Ureter (tissue), 1 donor: ENCODE measurements at regions not wholly inside any gene's neighbourhood (a gene's known extent, or its start where the extent isn't known, plus 50 kb on each side); places are given as distances from the start of the nearest gene placed in this dataset.

Source experiments
- DNase-seq: peaks from one replicate; pipeline ENCODE4 v3.0.0-alpha.2; 2020; ENCODE audit warnings: low spot score
- donor health status: DM: yes; HTN: yes; CAD: no.

DNA sequence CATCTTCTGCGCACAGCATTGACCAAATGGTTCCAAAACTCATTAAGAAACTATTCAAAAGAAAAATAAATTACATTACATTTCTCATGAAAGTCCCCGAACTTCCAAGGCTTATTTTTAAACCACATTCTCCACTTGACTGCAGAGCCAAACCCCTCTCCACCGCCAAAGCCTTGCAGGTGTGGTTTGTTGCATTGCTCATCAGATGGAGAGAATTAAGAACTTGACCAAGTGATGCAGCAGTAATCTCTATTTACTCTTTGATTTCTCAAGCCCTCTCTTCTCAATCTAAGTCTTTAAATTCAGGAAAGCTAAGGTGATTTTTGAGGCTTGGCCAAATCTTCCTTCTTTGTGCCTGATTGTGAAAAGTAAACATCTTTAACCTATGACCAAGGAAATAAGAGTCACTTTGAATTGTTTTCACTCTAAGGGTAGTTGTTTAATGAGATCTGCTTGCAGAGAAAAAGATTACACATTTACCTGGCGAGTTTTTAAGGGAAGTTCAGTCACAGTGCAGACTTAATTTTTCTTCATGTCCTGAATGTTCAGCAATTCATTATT lies 290.5 kb upstream of the ITGA1 start:
- no peak for DNase-seq

DNA sequence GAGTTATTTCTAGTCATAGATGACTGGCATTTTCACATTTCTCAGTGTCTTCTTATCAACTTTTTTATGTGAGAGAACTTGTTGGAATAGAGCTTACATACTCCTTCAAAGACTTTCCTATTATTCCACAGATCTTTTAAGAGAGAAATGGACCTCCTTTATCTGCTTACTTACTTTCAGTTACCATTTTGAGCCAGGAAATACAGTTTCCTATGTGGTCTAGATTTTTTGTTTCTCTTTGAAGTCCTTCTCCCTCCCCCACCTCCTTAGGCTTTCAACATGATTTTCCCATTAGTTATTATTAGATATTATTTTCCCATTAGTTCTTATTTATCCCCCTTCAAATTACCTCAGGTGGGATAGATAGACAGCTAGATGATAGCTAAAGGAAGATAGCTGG lies 289.1 kb upstream of the ITGA1 start:
- no peak for DNase-seq

DNA sequence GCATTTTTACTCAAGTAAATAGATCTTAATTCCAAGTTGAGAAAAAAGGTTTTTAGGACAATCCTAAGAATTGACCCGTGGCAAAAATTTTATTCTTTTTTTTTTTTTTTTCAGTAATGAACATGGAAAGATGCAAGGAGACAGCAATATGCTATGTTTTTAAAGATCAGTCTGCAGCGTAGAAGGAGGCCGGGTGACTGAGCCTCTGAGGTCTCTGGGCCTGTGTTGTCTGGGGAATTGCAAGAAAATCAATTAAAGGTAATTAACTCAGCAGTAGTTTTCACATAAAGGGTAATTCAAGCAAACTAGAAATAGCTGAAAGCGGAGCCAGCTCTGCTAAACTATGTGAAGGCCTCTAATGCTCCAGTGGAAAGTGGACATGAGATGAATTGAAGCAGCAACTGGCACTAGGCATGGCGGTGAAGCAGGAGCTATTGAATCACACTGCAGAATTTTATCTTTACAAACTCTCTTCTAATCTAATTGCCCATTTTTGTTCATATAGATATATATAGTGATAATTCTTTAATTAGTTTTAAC lies 285.2 kb upstream of the ITGA1 start:
- DNase-seq, result no peak

DNA sequence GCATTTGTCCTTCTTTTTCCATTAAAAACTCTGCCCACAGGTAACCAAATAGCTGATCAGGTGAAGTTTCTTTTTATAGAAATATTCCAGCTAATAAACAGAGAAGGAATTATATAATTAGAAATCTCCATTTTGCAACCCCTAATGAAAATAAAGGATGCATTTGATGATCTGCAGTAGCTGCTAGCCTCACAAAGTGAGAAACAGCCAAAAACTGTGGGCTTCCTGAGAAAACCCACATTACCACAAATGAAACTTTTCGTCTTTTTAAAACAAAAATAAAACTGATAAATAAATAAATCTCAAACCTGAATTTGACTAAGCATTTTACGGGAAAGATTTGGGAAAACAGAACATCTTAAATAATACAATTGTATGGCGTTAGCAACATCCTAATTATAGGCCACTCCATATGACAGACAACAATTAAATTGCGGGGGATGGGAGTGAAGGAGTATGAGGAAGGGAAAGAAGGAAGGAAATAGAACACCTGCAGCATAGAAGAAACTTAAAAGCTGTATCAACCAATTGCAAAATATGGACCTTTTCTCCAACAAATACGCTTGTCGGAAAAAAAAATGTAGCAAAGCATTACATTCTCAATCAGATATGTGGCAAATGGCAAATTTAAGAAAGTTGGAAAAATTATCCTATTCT lies 283.0 kb upstream of the ITGA1 start:
- no peak for DNase-seq

DNA sequence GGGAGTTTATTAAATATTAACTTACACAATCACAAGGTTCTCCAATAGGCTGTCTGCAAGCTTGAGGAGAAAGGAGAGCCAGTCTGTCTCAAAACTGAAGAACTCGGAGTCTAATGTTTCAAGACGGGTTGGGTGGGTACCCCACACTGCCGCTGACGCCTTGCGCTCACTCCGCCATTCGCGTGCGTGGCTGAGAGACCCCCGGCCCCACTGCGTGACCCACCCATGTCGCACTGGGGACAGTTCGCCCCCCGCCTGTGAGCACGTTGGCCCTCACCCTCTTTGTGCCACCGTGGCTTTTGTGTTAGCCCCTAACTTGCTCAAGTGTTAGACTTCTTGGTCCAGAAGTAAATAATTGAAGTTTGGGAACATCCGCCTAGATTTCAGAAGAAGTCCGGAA lies 270.0 kb upstream of the ITGA1 start:
- DNase-seq, result no peak

DNA sequence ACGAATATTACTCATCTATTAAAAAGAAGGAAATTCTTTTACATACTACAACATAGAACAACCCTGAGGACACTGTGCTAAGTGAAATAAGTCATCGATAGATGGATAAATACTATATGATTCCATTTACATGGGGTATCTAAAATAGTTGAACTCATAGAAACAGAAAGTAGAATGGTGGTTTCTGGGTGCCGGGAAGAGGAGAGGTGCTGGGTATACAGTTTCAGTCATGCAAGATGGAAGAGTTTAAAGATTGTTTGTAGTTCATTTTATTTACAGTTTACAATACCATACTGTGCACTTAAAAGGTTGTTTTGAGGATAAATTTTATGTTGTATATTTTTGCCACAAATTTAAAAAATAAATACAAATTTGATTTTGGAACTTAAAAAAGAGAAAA lies 267.5 kb upstream of the ITGA1 start:
- DNase-seq, result no peak

DNA sequence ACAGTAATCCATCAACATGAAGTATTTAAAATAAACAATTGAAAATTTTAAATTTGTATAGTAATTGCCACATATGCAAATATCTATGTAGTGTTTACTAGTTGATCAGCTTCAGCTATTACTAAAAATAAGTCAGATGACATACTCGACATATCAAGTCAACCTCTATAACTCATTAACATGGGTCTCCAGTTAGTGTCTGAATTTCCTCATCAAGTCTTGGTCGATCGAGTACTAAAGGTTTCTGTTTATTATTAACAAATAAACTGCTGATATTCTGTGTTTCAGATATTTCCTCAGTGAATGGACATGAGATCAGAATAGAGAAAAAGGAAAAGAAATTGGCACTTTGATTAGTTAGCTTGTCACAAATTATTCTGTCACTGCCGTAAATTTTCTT lies 266.5 kb upstream of the ITGA1 start:
- no peak for DNase-seq

DNA sequence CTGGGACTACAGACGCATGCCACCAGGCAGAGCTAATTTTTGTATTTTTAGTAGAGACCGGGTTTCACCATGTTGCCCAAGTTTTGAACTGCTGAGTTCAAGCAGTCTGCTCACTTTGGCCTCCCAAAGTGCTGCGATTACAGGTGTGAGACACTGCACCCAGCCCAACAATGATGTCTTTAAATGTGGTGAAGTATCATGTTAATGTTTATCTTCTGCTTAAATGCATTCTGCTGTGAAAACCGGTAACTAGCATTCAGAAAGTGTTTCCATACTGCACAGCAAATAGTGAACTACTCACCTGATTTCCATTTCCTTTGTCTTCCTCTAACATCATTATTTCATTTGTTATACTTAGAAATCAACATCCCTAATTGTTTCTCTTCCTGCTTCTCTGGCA lies 264.0 kb upstream of the ITGA1 start:
- no peak for DNase-seq

DNA sequence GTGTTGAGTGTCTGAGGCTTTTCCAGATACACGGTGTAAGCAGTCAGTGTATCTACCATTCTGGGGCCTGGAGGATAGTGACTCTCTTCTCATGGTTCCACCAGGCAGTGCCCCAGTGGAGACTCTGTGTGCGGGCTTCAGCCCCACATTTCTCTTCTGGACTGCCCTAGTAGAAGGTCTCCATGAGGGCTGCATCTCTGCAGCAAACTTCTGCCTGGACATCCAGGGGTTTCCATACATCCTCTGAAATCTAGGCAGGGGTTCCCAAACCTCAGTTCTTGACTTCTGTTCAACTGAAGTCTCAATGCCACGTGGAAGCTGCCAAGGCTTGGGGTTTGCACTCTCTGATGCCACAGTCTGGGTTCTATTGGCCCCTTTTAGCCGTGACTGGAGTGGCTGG lies 256.6 kb upstream of the ITGA1 start:
- DNase-seq, result no peak

DNA sequence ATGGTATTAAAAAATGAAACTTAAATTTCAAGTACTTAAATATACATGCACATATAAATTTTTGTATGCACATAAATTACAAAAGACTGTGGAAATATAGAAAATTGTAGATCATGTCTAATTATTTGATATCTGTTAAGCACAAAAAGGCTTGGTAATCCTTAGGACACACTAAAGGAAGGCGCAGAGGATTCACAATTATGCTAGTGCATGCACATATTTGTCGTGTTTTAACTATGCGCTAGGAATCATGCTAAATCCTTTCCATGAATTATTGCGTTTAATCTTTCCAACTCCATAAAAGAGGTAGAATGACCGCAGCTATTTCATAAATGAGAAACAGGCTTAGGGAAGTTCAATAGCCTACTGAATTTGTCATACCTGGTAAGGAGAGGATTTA lies 244.1 kb upstream of the ITGA1 start:
- no peak for DNase-seq

DNA sequence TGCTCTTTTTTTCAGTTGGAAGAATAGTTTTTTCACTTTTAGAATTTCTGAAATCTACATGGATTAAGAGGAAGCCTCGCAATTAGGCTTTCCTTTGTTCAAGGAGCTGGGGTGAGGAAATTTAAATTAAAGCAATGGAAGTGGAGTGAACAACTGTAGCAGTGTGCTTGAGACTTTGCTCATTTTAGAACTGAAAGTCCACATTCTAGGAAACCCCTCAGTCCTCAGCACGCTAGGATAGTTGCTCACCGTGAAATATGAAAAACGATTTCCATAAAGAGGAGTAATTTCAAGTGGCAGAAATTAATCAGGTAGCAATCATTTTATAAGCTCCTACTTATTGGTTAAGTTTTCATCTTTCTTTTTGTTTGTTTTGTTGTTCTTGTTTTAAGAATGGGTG lies 243.0 kb upstream of the ITGA1 start:
- DNase-seq, result no peak

DNA sequence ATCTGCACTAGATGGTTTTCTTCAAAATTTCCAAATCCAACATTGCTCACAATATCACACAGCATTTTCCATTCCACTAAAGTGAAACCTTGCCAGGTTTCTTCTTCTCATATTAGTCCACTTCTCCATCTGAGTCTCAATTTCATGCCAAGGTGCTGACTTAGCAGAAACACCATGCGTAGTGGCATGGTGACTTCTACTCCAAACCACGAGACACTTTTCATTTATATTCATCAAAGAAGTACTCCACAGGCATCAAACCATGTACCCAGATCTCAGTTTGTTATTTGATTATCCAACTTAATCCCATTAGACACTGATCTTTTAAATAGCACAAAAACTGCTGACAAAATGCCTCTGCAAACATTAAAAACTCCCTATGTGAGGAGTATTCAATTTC lies 233.4 kb upstream of the ITGA1 start:
- DNase-seq, result no peak

DNA sequence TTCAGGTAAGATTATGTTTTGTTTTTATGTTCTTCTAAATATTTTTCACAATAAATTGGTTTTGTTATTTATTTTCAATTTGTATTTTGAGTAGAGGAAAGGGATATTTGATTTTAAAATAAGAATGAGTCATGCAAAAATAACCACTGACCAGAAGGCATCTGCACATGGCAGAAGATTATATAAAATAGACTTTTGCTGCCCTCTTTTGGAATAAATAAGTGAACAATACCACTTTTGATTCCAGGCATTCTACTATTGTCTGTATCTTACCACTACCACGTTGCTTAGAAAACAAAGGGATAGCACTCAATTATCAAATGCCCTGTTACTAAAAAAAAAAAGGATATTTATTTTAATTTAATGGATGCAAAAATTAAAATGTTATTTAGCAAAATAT lies 227.3 kb upstream of the ITGA1 start:
- no peak for DNase-seq

DNA sequence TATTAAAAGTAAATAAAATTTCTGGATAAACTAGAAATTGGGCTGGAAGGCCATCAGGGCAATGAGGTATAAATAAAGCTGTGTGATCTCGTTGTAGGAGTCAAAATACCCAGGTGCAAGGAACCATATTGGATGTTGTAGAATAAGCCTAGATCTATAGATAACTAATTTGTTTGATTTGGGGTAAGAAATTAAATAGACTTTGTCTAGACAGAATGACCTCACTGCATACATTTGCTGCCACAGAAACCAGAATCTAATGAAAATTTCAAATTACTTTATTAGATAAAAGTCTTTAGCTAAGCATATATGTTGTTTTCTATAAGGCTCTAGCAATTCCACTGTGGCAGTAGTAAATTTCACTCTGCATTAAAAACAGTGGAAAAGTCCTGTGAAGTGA lies 225.2 kb upstream of the ITGA1 start:
- no peak for DNase-seq

DNA sequence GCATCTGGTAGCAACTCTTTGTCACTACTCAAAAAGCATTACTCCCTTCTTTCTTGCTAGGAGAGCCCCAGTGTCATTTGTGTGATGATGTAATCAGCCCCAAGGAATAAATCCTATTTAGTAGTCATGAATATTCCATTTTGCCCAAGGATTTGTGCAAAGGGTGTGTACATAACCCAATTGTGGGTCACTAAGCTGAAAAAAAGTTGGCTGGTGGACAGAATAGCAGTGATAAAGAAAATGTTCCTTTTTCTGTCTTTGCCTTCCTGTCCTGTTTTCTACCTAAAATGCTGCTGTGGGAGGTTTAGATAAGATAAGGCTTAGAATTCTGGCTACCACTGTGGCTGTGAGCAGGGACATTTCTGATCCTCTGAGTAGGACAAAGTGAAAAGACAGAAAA lies 223.1 kb upstream of the ITGA1 start:
- DNase-seq, result no peak

DNA sequence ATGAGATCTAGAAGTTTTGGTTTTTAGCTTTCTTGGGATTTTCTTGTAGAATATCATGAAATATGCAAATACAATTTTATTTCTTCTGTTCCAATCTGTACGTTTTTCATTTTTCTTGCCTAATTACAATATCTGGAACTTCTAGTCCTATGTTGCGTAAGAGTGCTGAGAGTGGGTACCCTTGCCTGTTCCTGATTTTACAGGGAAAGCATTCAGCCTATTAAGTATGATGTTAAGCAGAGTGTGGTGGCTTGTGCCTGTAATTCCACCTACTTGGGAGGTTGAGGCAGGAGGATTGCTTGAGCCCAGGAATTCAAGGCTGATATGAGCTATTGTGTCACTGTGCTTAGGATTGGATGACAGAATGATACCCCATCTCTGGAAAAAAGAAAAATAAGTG lies 210.2 kb upstream of the ITGA1 start:
- no peak for DNase-seq

DNA sequence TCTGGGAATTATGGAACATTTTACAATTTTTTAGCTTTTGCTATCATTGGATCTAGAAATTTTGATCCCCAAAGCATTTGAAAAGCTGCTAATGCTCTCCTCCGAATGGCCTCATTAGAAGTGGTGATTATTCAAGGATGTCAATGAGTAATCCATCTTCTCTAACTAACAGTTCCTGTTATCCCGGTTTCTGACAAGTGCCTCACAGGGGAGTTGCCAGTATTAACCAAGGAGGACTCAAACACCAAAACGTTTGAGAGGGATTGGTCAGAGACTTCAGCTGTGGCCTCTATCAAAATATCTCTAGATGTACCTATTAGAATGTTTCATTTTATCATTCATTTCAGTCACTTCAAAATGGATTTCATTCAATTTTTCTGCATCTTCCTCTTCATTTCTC lies 208.3 kb upstream of the ITGA1 start:
- DNase-seq, result no peak

DNA sequence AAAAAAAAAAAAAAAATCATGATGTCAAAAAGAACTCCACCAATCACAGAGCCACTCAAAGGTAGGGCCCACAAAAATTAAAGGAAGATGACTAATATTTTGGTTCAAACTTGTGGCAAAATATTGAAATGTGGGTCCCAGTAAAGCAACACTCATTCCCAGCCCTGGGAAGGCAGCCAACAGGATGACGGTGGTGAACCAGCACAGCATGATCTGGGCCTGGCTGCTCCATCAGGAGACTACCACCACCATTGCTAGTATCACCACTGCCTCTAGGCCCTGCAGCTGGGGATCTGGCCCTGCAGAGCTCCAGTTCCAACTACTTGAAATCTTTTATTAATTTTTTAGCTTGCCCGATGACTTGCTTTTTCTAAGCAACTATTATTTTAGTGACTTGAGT lies 206.8 kb upstream of the ITGA1 start:
- DNase-seq, result no peak

DNA sequence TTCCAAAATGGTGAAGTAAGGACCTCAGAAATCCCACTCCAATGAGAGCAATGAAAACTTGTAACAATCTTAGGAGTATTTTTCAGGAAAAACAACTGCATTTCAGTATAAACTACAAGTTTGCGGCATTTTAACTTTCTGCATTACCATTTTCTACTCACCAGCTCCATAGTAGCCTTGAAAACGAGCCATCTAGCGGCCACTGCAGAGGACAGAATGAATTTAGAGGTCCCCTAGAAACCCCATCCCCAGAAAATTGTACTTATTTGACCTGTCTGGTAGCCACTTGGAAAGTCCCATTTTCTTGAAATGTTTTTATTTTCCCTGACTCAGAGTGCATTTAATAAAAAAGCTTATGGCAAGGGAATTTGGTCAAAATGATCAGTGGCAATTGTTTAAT lies 205.4 kb upstream of the ITGA1 start:
- no peak for DNase-seq

DNA sequence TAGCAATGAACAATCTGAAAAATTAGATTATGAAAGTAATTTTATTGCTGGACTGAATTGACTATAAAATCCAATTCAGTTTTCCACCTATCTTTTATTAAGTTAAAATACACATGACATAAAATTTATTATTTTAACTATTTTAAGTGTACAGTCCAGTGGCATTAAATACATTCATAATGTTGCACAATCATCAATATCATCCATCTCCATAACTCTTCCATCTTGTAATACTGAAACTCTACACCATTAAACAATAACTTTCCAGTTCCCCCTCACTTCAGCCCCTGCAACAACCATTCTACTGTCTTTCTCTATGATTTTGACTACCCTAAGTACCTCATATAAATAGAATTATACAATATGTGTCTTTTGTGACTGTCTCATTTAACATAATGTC lies 200.6 kb upstream of the ITGA1 start:
- DNase-seq, result no peak

DNA sequence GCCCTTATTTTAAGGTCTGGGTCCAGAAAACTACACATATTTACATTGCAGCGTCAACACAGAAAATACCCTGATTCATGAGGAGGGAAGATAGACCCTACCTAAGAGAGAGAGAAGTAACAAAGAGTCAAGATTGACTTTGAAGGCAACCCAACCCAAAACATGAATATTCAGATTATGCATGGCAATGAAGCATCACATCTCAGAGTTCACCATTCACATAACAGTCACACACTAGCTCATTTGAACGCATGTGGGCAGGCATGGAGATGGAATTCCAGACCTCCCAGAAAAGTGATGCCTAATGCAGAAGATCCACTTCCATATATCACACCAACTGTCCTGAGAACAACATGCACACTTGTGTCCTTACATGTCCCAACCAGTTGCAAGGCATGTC lies 190.1 kb upstream of the ITGA1 start:
- DNase-seq, result no peak

DNA sequence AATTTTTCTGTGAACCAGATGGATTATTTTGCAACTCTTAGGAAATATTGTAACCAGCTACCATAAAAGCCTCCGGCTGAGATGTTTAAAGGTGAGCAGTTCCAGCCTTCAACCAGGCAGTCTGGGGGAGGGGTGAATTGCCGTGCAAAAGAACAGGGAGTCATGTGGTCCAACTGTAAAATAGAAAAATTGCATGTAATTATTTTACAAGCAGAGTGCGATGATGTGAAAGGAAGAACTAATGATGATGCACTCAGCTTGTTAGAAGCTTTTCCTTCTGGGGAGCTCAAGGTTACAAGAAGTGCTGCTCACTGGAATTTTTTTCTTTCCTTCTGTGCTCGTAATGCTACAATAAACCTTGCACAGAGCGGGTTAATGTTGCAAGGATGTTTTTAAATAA lies 188.7 kb upstream of the ITGA1 start:
- DNase-seq, result no peak

DNA sequence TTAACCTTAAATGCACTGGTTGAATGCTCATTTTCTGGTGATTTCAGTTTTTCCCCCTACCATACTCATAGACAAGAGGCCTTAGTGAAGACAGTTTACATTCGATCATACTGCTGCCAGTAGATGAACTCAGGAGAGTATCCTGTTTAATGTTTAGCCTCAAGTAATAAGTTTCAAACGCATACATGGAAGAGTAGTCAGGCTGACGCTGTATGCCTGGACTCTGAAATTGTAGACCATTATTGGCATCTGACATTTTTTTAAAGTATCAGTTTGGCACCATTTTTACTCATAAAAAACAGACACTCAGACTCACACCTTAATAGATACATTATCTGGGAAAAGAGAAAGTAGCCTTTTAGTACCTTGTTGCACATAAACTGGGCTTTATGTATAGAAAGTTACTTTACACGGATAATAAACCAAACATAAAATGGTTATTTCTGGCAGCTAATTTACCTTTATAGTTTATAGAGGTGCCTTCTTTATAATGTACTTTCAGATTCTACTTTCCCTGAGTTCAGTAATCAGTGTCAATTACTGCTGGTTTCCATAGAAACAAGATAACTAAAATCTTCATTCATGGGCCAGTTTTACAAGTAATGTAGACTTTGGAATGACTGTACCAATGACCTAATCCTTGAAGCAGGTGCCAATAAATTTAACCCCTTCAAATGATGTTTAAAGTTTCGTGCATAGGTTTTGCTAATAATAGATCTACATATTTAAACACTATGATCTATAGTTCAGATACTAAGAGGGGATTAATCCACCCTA lies 183.8 kb upstream of the ITGA1 start:
- DNase-seq, result no peak
